ENCODE measurements at regions not wholly inside any gene's neighbourhood (a gene's known extent, or its start where the extent isn't known, plus 50 kb on each side); places are given as distances from the start of the nearest gene placed in this dataset.
"Not testable (repeated sequence)": the region's sequence is repeated elsewhere in the genome, so short reads cannot be mapped to it uniquely, and the experiment has no call there.

- DNase-seq (ENCODE audit: low read depth in 2 of 2): no peak
These were observed 100.0 kb upstream of the EDEM3 start for GRCh38 chr1:184854496-184855140.

- no peak for DNase-seq (ENCODE audit: low read depth in 2 of 2)
These were observed 99.4 kb upstream of the EDEM3 start for GRCh38 chr1:184854036-184854435.

- no peak for DNase-seq (ENCODE audit: low read depth in 2 of 2)
These were observed 97.4 kb upstream of the EDEM3 start for GRCh38 chr1:184851822-184852746.

- peak; percentile 40 to 51 for DNase-seq (ENCODE audit: low read depth in 2 of 2)
These were observed 89.3 kb upstream of the EDEM3 start for GRCh38 chr1:184843732-184844495.

GRCh38 chr1:184840596-184840995 lies 85.9 kb upstream of the EDEM3 start:
- DNase-seq (ENCODE audit: low read depth in 2 of 2): no peak

- no peak for DNase-seq (ENCODE audit: low read depth in 2 of 2)
These were observed 83.9 kb upstream of the EDEM3 start for GRCh38 chr1:184838504-184838951.

GRCh38 chr1:184836934-184837895 lies 82.6 kb upstream of the EDEM3 start:
- DNase-seq (ENCODE audit: low read depth in 2 of 2): no peak

GRCh38 chr1:184836141-184836540 lies 81.5 kb upstream of the EDEM3 start:
- no peak for DNase-seq (ENCODE audit: low read depth in 2 of 2)

- not testable (repeated sequence) for DNase-seq (ENCODE audit: low read depth in 2 of 2)
These were observed 79.3 kb upstream of the EDEM3 start for GRCh38 chr1:184833994-184834393.

- no peak for DNase-seq (ENCODE audit: low read depth in 2 of 2)
These were observed 77.9 kb upstream of the EDEM3 start for GRCh38 chr1:184832517-184832916.

GRCh38 chr1:184829496-184829895 lies 74.8 kb upstream of the EDEM3 start:
- not testable (repeated sequence) for DNase-seq (ENCODE audit: low read depth in 2 of 2)

GRCh38 chr1:184828369-184828717 lies 73.7 kb upstream of the EDEM3 start:
- no peak for DNase-seq (ENCODE audit: low read depth in 2 of 2)

- DNase-seq (ENCODE audit: low read depth in 2 of 2): no peak
These were observed 73.1 kb upstream of the EDEM3 start for GRCh38 chr1:184827600-184828368.

- no peak for DNase-seq (ENCODE audit: low read depth in 2 of 2)
These were observed 71.3 kb upstream of the EDEM3 start for GRCh38 chr1:184826001-184826400.

GRCh38 chr1:184825571-184825970 lies 70.9 kb upstream of the EDEM3 start:
- DNase-seq (ENCODE audit: low read depth in 2 of 2): no peak

- DNase-seq (ENCODE audit: low read depth in 2 of 2): no peak
These were observed 70.1 kb upstream of the EDEM3 start for GRCh38 chr1:184824691-184825323.

GRCh38 chr1:184823080-184823479 lies 68.4 kb upstream of the EDEM3 start:
- no peak for DNase-seq (ENCODE audit: low read depth in 2 of 2)

- DNase-seq (ENCODE audit: low read depth in 2 of 2): no peak
These were observed 67.6 kb upstream of the EDEM3 start for GRCh38 chr1:184822267-184822666.

GRCh38 chr1:184821658-184822057 lies 67.0 kb upstream of the EDEM3 start:
- no peak for DNase-seq (ENCODE audit: low read depth in 2 of 2)

- DNase-seq (ENCODE audit: low read depth in 2 of 2): no peak
These were observed 66.3 kb upstream of the EDEM3 start for GRCh38 chr1:184820956-184821355.

Data from stimulated activated CD8-positive, alpha-beta memory T cell treated with anti-CD3 and anti-CD28 coated beads, Interleukin-15, amount 100 ng/mL, for 4 hours (primary cell).